Esophagus mucosa (tissue), 1 donor: ENCODE measurements at regions not wholly inside any gene's neighbourhood (a gene's known extent, or its start where the extent isn't known, plus 50 kb on each side); places are given as distances from the start of the nearest gene placed in this dataset.
"Not testable (repeated sequence)": the region's sequence is repeated elsewhere in the genome, so short reads cannot be mapped to it uniquely, and the experiment has no call there.

Source experiments
- ATAC-seq: fragments of 200-7000 bp; cut with Tn5 transposase; one replicate; pipeline ENCODE4 v1.9.1; 2020
- donor health status: DM: yes; HTN: yes; CAD: no.

DNA sequence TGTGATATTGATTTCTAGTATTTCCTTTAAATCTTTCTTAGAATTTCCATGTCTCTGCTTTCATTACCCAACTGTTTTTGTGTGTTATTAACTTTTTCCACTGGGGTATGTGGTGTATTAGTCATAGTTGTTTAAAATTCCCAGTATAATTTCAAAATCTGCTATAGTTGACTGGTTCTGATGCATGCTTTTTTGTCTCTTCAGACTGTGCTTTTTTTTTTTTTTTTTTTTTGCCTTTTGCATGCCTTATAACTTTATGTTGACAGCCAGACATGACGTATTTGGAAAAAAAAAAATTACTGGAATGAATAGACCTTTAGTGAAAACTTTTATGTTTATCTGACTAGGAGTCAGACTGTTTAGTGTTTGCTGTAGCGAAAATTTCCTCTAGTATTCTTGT is 580.4 kb downstream of the ANKRD50 start:
- ATAC-seq = no peak

DNA sequence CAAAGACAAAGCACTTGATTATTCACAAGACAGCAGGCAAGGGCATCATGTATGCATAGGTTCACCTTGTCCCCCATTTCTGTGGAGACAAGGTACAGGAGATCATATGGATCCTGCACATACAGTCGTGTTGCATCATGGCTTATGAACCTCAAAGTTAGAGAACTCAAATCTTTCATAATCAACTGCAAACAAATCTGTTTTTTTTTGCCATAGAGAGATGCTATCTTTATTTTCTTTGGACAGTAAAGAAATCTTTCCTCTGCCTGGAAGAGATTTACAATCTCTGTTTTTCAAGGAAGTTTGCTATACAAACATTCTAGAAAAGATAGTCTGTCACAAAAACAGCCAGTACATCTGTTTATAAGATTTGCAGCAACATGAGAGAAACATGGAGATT is 578.8 kb downstream of the ANKRD50 start:
- no peak for ATAC-seq

DNA sequence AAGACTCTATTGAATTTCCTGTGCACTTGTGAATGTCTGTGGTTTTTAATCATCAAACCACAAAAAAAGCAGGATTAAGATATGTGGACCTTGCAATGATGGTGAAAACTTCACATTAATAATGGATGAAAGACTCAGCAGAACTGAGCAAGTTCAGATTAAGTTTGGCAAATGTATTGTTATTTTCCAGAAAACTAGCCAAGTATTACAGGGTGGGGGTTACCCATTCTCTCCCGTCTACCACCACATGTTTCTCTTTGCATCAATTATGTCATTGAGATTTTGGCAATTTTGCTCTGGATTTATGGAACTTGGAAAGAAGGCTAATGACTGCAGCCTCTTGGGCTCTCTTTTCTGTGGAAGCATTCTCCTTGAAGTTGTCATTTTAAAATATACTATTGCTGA is 577.1 kb downstream of the ANKRD50 start:
- ATAC-seq = no peak

DNA sequence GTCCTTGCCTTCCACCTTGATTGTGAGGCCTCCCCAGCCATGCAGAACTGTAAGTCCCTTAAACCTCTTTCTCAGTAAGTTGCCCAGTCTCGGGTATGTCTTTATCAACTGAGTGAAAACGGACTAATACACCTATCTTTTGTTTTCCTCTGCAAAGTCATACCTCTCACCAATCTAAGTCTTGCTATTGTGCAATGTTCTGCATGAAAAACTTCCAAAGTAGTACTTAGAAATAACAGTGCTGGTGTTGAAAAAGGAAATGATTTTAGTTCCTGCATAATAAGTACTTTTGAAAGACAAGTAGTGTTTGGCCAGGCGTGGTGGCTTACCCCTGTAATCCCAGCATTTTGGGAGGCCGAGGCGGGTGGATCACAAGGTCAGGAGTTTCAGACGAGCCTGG is 573.5 kb downstream of the ANKRD50 start:
- ATAC-seq = peak; percentile 59

DNA sequence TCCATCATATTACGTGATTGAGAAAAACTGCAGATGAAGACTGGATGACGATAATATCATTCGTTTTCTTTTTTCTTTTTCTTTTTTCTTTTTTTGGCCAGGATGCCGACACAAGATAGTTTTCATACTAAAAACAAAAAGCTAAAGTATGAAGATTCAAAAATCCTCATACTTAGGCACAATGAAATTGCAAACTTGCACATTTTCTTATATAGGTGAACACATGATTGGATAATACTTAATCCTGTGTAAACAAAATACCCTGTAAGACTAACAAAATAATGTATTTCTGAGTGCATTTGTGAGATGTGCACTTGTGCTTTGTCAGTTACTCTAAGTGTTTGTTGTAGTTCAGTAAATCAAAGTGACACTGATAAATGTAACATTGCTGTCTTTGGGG is 568.9 kb downstream of the ANKRD50 start:
- no peak for ATAC-seq

DNA sequence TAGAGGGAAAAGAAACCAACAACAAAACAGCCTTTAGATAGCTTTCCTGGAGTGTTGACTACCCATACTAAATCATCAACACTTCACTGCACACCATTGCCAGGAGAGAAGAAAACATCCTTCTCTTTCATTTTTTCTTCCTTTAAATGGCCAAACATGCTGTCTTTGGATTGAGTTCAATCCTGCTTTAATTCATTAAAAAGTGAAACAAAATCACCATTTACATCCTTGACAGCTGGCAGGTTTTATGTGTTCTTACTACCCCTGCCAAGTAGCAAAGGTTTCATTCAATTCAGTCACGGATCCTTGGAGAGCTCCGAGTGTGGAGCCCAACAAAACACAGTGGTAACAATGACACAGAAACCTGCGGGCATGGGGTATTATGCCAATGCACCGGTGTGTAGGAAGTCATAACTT is 568.3 kb downstream of the ANKRD50 start:
- peak; percentile 71 for ATAC-seq

DNA sequence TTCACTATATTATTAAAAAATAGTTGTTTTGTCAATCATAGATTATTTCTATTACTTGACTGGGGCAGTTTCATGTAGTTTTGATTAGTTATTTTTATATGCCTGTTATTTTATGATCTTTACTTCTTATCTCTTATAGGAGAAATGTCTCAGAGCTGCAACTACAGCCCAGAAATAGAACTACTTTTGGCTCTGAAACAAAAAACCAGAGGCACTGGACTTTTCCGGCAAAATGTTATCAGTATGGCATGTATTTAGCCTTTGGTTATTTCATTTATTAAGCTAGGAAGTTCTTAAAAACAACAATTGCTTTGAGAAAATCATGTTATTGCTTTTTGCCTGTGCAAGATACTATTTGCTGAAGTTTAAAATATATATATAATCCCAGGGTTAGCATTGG is 566.5 kb downstream of the ANKRD50 start:
- no peak for ATAC-seq

DNA sequence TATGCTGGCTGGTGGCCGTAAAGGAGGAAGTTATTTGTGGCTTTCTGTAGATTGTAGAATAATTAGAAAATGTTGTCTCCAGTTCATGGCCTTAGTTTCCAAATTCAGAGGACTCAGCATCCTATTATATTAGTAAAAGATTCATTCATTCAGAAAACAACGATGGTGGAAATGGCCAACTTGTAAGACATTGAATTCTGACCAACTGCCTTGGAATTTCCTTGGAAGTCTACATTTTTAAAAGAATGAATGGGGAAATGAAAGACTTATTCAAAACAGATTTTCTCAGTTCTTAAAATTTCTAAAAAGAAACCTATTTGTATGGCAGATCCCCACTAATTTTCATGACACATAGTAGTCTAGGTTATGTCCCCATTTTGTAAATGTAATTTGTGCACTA is 561.5 kb downstream of the ANKRD50 start:
- no peak for ATAC-seq

DNA sequence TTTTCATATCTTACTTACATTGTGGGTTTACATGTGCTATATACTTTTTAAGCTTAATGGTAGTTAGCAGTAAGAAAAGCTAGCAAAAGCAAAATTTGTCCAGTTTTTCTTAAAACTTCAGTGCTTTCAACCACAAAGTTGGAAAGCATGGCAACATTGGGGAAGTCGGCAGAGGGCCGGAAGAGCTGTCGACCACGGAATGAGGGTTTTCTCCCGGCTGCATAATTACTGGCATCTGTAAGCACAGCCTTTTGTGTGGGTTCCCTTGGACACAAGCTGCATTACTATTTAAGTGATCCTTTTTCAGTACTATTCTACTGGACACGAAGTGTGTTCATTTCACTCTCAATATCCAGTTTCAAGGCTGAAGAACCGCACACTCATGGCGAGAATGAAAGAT is 560.4 kb downstream of the ANKRD50 start:
- no peak for ATAC-seq

DNA sequence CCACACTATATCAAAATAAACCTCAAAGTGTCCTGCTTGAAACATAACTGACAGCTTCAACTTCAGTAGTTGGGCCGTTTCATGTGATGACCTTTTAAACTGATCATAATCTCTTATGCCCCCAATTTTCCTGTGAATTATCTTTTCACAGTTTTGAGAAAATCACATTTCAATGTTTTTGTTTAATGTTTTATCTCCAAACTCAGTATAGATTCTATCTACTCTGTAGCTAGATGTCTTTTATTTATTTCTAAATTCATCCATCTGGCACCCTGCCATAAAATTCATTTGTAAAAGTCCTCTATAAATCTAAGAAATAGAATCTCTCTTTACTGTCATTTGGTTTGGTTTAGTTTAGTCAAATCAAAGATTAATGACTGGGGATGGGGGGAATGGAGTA is 557.3 kb downstream of the ANKRD50 start:
- no peak for ATAC-seq

DNA sequence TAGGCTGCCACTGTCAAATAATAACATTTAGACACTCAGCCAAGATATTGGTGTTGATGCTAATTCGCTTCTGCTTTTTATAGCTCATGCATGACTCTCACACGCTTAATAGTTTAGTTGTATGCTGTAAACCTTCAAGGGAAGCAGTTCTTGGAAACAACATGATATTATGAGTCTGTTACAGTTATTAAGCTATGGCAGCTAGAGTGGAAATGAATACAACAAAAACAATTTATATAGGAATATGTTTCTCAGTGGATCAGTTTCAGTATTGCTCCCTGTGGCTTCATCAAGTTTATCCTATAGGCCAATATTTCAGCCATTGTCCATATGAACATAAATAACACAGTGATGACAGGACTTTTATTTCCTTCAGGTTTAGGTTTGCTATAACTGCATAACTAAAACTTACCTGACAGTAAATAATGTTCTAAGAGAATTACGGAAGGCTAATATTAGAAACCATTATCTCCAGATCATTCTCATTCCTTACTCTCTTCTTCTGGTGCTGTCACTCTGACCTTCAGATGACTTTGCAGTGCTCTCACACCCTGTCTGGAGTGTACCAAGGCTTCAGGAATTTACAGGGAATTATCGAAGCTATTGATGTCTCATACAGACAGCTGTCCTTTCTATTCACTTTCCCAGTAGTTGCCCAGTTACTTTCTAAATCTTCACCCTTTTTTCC is 555.0 kb downstream of the ANKRD50 start:
- ATAC-seq = no peak

DNA sequence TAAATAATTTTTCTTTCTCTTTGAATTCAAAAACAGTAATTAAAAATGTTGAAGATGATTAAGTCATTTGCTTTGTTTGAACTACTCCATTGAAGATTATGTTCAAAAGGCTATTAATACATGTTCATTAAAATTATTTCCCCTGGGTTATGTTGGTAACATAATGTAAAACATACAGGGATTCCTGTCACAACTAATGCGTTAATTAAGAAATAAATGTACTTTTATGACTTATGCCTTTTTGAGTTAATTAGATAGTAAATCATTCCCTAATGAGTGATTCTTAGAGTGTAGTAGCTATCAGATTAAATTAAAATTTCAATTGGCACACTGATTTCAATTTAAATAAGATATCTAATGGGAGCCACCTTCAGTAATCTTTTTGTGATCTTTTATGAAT is 549.1 kb downstream of the ANKRD50 start:
- no peak for ATAC-seq

DNA sequence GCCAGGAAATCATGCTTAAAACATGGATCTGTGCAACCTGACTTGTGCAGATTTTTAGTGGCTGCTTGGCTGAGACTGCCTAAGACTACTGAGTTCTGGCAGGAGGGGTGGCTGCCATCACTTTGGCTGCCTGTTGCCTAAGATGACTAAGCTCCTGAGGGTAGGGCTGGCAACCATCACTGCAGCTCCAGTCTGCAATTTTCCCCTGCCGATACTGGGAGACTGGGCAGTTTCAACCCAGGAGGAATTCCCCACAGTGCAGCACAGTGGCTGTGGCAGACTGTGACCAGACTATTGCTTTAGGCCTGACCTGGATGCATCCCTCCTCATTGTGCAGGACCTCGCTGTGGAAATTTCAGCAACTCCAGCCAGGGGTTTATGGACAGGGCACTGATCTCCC is 544.9 kb downstream of the ANKRD50 start:
- ATAC-seq = peak; percentile 54

DNA sequence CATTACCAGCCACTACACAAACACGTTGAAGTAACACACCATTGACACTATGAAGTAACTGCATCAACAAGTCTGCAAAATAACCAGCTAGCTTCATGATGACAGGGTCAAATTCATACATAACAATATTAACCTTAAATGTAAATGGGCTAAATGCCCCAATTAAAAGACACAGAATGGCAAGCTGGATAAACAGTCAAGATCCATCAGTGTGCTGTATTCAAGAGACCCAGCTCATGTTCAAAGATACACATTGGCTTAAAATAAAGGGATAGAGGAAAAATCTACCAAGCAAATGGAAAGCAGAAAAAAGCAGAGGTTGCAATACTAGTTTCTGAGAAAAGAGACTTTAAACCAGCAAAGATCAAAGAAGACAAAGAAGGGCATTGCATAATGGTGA is 543.0 kb downstream of the ANKRD50 start:
- ATAC-seq = not testable (repeated sequence)

DNA sequence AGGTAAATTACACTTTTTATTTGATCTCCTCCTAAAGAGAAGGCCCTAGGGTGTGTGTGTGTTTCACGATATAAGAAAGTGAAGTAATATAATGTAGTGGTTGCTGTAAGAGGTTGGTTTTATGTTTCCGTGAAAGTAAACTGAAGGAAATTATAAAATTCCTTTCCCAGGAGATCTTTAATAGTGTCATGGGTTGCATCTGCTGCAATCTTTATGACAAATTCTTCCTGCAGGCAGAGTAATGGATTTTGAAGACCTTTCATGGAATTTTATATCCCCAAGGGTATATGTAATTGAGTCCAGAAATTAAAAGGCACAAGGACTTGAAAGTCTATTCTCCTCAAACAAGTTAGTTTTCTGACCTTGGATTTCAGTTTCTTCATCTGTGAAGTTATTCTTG is 538.6 kb downstream of the ANKRD50 start:
- no peak for ATAC-seq

DNA sequence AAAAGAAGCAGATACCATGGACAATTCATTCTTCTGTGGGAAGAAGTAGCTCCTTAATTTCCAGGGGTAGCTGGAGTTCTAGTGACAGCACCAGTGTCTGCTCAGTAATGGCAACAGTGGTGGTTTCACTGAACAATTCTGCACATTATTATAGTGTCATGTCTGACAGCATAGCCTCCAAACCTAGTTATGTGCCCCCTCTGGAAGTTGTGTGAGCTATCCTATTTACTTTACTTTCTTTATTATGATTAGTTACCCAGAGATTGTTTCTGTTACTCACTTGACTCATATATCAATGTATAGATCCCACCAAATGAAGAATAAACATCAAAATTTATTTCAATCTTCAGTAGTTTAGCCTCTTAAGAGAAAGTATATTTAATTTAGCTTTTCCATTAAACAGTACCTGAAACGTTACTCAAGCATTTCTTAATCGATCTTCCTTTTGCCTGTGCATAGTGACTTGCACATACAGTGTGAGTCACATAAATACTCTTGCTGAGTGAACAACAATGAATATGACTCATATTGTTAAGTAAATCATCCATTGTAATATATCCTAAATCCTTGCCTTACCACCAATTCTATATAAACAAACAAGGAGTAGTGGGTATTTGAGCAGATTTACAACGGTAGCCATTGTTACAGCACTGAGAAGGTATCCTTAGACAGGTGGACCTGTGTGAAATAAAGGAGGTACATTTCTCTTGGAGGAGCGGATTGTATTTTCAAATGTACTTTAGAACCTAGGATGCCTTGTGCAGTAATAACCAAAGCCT is 534.7 kb downstream of the ANKRD50 start:
- peak; percentile 97 for ATAC-seq

DNA sequence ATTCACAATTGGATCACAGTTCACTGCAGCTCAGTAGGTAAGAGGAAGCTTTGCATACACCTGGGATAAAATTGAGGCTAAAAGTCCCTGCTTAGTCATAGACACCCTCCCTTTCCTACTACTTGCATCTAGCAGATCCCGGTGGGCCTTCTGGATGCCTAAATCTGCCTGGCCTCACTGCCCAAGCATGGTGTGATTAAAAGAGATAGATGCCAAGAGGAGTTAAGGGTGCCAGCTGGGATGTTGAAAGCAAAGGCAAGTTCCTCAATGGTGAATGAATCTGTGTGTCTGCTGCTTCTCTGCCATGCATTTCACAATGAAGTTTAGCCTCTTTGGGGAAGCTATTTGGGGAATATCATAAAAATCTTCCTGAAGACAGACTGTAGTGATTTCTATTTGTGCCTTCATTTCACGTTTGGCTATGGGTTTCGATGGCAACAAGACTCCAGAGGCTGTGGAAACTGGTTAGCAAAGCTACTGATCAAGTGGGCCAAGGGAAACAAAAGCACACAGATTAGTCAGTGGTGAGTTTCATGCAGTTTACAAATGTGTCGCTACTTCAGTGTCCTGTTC is 534.0 kb downstream of the ANKRD50 start:
- peak; percentile 64 for ATAC-seq

DNA sequence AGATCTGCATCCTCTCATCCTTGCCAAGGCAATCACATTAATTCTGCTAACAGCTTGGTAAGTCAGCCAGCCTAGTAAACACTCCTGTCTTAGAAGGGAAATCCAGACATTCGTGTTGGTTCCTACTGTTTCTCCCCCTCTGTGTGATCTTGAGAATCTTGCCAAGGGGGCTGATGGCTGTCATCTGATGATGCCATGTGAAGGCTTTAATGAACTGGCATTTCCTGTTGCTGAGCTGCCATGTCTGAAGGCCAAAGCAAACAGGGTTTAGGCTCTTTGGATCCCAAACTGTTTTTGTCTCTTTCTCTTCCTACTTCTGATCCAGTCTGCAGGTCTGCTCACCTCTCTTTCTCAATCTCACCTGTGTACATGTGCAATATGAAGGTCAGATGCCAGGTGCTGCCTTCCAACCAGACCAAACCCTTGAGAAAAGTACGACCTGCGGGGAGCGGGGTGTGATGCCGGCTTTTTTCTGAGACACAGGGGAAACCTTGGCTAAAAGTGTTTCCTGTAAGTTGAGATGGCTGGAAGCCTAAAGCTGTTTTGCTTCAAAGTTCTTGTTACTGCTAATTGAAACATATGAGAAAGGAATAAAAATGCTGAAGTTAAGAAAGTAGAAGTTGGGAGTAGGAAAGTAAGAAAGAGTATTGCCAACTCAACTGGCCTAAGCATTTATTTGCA is 532.9 kb downstream of the ANKRD50 start:
- ATAC-seq = peak; percentile 28

DNA sequence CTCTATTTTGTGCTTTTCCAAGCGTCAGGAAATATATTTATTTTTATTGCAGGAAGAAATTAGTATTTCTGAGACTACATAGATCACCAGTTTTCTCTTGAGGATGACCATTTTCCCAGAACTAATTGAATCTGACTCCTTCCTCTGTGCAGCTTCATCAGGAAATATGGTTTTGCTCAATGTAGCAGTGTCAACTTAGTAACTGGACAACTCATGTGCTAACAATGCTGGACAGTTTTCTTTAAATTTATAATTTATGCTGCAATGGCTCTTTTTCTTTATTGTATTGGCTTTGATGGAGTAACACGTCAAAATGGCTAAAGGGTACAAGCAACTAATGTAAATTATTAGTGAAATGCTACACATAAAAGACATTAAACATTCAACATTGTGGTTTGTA is 531.5 kb downstream of the ANKRD50 start:
- ATAC-seq = no peak

DNA sequence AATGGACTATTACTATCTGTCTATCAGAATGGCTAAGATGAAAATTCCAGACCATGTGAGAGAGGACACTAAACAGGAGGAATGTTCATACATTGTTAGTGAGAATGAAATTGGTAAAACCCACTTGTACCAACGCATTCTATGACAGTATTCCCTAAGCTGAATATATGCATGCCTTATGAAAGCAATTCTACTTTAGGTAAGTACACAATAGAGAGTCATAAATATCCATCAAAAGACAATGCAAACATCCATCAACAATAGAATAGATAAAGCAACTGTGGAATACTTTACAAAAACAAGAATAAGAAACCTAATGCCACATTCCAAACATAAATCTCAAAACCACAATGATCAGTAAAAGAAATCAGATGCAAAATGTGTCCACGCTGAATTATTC is 529.3 kb downstream of the ANKRD50 start:
- no peak for ATAC-seq

DNA sequence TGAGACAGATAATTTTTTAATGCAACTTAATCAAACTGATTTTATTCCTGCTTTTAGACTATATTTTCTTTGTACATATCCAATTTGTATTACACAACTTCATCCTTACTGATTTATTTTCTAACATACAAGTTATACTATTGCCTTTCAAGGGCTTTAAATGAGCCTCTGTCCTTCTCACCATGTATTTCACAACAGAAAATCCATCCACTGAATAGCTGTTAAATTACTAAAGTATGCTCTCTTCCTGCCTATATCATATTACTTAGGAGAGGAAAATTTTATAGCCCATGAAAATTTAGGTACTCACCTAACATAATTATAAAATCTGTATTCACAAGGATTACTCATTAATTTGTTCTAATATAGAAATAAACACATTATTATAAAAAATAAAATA is 528.6 kb downstream of the ANKRD50 start:
- ATAC-seq = no peak

DNA sequence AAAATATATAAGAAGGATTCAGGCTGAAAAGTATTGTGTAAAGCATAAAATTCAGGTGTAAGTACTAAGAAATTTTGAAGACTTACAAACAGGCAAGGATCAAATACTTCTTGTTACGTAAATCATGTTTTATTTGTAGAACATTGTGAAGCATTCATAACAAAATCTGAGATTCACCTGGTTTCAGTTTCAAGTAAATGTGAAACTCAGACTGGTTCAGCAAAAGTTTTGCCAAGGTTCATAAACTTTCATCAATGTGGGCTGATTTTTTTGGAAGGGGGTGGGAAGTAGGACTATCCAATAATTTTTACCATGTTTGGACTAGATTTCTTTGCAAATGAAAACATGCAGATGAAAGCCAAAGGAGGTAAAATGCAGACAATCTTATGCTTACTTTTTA is 527.7 kb downstream of the ANKRD50 start:
- no peak for ATAC-seq

DNA sequence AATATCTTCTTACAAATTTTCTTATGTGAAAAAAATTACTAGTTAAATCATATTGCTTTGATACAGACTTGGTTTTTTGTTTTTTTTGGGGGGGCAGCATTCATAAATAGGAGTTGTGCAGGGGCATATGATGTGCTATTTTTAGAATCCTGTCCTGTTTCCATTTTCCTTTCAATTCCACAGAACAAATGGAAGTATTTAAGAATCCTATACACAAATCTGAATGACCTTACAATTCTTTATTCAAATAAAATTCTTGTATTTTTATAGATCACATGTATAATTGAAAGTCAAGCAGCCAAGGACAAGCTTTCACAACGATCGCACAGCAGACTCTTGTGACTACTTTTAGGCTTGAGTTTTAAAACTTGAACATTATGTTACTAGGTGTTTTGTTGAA is 523.9 kb downstream of the ANKRD50 start:
- no peak for ATAC-seq

DNA sequence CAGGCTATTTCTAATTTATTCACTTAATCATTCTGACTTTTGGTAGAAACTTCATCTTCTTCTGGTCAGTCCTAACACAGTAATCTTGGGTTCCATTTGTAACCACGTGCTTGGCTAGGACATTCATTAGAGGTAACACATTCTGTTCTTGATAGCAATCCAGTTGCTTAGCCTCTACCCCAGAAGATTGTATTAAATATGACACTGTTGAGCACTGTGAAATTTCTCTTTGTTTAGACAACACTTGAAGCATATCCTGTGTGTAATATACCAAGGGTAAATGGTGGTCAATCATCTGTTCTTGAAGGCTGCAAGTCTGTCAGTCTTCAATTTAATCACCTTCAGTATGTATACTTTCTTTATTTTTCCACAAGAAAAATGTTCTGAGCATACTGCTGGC is 523.0 kb downstream of the ANKRD50 start:
- no peak for ATAC-seq
